ENCODE measurements at regions not wholly inside any gene's neighbourhood (a gene's known extent, or its start where the extent isn't known, plus 50 kb on each side); places are given as distances from the start of the nearest gene placed in this dataset.
A peak's percentile ranks its signal among the peaks of the same experiment; 100 is the strongest.
"Not testable (repeated sequence)": the region's sequence is repeated elsewhere in the genome, so short reads cannot be mapped to it uniquely, and the experiment has no call there.

DNA sequence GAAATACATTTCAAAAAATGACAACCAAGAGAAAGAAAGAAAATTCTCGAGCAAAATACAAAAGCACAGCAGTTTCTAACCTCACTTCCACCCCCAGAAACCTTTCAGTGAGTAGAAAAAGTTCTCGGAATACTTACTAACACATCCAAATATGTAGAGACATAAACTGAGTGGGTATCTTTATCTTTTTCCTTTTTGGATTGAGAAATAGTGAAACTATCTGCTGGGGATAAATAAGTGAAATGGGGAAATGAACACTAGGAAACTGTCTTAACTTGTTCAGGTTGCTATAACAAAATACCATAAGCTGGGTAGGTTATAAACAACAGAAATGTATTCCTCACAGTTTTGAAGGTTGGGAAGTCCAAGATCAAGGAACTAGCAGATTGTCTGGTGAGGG lies 72.0 kb downstream of the VCAM1 start:
- no peak for DNase-seq

DNA sequence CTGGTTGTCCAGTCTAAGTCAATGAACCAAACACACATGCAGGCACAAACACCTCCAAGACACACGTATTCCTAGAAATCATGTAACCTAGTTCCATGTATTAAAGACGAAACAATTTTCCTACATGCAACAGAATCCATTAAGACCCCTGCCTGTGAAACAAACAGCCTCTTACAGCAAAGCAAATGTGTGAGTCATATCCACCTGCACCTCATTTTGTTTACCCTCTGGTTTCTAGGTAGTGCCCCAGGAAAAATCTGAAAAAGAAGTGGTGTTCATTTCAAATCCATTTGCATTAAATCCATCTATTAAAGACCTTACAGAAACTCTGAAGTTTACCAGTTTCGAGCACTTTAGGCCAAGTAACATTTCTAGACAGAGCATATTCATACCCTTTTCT lies 74.1 kb downstream of the VCAM1 start:
- DNase-seq = no peak

DNA sequence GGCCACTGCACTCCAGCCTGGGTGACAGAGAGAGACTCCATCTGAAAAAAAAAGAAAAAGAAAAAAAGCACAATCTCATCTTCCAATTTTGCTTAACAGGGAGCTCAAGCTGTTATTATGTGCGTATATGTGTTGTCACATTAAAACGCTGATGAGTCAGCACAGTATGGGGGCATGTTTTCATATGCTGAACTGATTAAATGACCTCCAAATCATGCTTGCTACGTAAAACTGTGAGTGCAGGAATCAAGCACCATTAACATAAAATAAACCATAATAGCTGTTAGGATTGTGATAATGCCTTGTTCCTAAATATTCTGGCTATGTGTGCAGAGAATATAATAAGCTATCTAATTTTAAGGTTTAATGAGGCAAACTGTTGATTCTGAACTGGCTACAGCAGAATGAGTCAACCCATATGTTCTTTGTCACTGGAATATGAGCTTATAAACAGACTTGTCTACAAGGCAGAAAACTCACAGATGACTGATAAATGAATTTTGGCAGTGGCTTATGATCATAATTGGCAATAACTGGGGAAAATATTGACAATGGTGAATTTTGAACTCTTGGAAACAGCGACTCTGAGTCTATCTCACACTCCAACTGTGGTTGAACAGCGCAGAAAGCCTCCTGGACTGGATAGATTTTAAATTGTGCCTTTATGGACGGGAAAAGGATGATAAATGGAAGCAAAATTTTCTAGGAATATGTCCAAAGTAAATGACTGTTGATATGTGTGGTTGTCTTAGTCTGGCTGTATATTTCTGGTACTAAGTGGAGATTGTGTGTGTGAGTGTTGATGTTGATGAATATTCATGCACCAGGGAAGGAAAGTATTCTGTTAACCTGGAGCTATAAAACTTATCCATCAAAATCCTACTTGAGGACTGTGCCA lies 75.5 kb downstream of the VCAM1 start:
- DNase-seq = no peak

- no peak for DNase-seq
These were observed 76.1 kb downstream of the VCAM1 start for GRCh38 chr1:100795646-100795985.

DNA sequence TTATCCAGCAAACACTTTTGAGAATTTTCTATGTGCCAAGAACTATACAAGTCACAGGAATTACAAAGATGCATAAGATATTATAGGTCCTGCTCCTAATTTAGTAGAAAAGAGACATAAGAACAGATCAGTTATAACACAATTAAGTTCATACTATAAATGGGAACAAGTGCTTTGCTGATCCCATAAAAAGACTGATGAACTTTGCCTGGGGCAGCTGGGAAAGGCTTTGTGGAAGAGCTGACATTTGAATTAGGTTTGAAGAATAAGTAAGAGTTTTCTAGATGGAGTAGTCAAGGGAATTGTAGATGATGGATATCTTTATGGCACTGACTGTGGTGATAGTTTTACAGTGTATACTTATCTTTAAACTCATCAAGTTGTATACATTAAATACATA lies 76.5 kb downstream of the VCAM1 start:
- DNase-seq = no peak

DNA sequence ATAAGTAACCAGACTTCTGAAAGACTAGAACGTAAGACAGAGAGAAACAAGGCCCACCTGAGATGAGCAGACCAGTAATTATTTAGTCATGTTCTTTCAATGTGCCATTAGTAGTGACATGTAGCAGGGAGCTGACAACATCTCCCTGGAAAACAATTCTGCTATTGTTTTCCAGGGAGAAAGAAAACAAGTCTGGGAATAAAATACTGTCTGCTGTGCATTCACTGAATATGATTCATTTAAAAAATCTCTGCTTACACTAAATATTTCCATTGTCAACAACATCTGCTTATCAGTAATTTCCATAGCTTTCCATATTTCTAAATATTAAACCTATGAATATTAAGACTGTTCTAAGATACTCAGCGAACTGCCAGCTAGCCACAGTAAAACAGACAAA lies 80.0 kb downstream of the VCAM1 start:
- no peak for DNase-seq

GRCh38 chr1:100799954-100800612 lies 80.5 kb downstream of the VCAM1 start:
- DNase-seq = no peak

- DNase-seq = not testable (repeated sequence)
These were observed 81.7 kb downstream of the VCAM1 start for GRCh38 chr1:100801256-100801655.

DNA sequence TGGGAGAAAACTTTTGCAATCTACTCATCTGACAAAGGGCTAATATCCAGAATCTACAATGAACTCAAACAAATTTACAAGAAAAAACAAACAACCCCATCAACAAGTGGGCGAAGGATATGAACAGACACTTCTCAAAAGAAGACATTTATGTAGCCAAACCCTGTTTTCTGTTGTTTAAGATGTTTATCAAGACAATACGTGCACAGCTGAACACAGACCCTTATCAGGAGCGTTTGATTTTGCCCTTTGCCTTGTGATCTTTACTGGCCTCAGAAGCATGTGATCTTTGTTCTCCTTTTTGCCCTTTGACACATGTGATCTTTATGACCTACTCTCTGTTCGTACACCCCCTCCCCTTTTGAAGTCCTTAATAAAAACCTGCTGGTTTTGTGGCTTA lies 83.7 kb downstream of the VCAM1 start:
- DNase-seq = not testable (repeated sequence)

DNA sequence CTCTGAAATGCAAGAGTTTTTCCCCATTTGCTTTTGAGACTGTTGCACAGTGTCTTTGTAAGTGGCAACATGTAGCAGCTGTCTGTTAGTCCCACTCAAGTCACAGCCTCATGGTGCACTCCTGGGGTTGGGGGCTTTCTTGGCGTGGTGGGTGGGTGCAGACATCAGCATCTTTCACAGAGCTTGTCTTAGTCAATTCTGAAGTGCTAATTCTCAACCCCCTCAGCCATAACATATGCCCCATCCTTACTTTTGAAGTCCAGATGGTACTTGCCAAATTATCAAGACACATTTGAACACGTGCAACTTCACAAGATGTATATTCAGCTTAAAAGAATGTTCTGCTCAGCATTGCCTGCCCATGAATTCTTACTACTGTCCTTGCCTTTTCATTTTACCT lies 87.1 kb downstream of the VCAM1 start:
- DNase-seq = no peak

GRCh38 chr1:100810360-100810759 lies 84.3 kb downstream of the EXTL2 start:
- DNase-seq = no peak

DNA sequence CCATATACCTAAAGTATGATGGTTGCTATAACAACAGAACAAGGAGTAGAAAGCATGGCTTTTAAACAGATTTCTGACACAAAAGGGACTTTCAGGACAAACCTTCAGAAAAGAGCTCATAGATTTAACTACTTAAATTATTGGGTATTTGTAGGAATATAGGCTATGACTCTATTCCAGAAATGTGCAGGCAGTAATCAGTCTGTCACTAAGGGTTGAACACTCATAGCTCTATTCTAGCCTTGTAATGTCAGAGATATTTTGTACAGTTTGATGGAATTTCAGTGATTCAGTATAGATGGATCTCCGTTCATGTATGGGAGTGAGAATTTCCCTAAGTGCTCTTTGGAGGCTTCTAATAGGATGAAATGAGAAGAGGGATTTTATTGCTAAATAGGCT lies 82.8 kb downstream of the EXTL2 start:
- DNase-seq = no peak

DNA sequence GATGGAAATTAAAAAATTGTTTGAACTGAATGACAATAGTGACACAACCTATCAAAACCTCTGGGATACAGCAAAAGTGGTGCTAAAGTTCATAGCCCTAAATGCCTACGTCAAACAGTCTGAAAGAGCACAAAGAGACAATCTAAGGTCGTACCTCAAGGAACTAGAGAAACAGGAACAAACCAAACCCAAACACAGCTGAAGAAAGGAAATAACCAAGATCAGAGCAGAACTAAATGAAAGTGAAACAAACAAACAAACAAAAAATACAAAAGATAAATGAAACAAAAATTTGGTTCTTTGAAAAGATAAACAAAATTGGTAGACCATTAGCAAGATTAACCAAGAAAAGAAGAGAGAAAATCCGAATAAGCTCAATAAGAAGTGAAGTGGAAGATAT lies 79.7 kb downstream of the EXTL2 start:
- DNase-seq = peak in 1 of 5 experiments; percentile 16

- DNase-seq = no peak
These were observed 78.6 kb downstream of the EXTL2 start for GRCh38 chr1:100816049-100816448.

GRCh38 chr1:100820195-100820594 lies 74.4 kb downstream of the EXTL2 start:
- DNase-seq = peak in 1 of 5 experiments; percentile 5

DNA sequence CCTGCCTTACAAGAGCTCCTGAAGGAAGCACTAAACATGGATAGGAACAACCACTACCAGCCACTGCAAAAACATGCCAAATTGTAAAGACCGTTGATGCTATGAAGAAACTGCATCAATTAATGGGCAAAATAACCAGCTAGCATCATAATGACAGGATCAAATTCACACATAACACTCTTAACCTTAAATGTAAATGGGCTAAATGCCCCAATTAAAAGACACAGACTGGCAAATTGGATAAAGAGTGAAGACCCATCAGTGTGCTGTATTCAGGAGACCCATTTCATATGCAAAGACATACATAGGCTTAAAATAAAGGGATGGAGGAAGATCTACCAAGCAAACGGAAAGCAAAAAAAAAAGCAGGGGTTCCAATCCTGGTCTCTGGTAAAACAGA lies 72.7 kb downstream of the EXTL2 start:
- DNase-seq = not testable (repeated sequence)
